ENCODE measurements at regions not wholly inside any gene's neighbourhood (a gene's known extent, or its start where the extent isn't known, plus 50 kb on each side); places are given as distances from the start of the nearest gene placed in this dataset.

GRCh38 chr22:27636716-27637508 is 164.6 kb downstream of the MN1 start:
- ATAC-seq (ENCODE audit: poor library complexity), result peak; percentile 78
- intact Hi-C loops (cut with DNase I), result no loop called here
- DNase-seq, result peak; percentile 69

GRCh38 chr22:27637604-27638003 is 164.0 kb downstream of the MN1 start:
- no peak for DNase-seq
- intact Hi-C loops (cut with DNase I), result no loop called here
- ATAC-seq (ENCODE audit: poor library complexity), result no peak

DNA sequence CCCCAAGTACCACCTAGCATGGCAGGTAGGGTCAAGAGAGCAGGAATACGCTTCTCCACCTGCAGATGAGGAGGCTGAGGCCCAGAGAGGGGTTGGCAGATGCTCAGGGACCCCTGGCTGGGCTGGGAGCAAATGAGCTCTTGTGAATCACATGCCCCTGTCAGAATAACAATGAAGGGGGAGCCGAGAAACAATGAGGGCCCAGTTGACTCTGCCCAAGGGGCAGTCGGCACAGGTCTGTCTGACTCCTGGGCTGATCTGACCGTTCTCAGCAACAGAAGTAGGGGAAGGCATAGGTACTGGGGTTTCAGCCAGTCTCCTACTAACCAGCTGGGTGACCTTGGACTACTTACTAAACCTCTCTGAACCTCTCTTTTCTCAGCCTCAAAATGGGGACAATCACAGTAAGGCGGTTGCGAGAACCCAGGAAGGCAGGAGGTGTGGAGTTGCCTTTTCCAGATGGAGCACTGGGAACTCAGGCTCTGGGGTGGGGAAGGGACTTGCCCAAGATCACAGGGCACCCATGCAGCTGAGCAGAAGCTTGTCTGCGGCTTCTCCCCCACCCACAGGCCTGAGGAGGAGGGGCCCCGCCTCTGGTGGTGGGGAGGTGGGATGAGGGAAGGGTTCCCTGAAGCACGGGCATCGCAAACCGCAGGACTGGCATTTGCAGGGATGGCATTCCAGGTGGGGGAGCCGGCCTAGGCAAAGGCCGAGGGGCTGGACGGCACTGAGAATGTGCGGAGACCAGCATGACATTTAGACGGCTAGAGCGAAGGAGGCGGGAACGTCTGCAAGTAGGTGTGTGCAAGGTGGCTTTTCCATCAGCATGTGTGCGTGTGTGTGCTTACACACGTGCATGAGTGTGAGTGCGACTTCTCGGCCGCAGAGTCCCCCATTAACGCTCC is 163.0 kb downstream of the MN1 start:
- intact Hi-C loops (cut with DNase I), result no loop called here
- no peak for DNase-seq
- ATAC-seq (ENCODE audit: poor library complexity), result no peak

DNA sequence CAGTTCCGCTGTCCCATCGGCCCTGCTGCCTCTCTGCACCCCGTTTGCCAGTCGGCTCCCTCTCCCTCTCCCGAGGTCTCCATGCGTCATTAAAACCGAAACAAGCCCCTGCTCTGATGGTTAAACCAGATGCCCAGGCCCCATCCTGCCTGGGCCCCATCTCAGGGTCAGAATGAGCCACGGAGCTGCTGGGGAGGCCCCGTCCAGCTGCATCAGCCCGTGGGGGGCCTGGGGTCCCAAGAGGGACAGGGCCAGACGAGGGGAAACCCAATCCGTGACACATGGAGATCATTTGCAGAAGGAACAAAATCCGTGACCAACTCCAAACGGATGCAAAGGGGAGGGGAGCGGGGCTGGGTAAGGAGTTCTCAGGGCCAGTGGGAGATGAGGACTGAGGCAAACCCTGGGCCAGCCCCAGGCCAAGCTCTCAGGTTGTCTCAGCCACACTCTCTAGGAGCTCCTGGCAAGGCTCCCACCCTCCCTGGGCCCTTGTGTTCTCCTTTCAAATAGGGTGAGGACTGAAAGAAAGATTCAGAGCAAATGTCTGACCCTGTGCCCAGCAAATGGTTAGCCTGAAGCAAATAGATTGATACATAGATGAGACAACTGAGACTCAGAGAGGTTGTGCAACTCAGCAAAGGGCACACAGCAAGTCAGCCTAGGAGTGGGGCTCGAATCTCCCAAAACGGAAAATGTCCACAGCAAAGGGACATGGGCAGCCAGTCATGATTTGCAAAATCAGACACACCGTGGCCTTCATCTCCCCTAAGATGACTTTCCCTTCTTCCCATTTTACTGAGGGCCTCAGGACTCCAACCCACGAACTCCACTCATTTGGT is 162.1 kb downstream of the MN1 start:
- intact Hi-C loops (cut with DNase I), result loop anchor here (10.0 kb wide), 1 partner anchor 145 kb away; no protein-coding TSS in a partner anchor
- ATAC-seq (ENCODE audit: poor library complexity) (no peak), DNase-seq (no peak)

- ATAC-seq (ENCODE audit: poor library complexity), result no peak
- no peak for DNase-seq
These were observed 160.3 kb downstream of the MN1 start for GRCh38 chr22:27641049-27641795.

DNA sequence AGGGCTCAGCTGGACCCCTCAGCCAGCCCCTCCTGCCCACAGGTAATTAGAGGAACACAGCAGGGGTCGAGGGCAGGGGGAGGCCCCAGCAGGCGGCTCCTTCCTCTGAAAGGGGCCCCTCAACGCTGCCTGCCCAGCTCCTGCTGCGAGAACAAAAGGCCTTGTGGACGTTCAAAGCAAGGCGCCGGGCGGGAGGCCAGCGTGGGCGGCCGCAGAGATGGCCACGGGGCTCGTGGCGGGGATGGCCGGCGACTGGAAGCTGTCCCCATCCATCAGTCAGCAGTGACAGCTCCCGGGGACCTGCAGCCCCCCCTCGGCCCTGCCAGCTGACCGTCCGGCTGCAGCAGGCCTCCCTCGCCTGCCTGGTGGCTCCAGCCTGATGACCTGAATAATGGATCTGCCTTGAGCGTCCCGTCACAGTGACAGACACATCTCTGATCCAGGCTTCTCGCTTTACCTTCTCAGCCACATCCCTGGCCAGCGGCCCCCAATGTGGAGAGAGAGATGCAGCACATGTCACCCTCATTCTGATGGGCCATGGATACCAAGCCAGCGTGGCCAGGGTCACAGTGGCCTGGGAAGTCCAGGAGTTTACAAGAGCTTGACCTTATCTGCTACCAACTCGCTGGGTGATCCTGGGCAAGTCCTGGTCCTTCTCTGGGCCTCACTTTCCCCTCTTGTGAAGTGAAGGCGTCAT is 159.3 kb downstream of the MN1 start:
- DNase-seq (no peak), ATAC-seq (ENCODE audit: poor library complexity) (no peak)
- intact Hi-C loops (cut with DNase I), result loop anchor here (10.0 kb wide), 1 partner anchor 143 kb away; no protein-coding TSS in a partner anchor

More at GRCh38 chr22:27641049-27641795, 160.3 kb downstream of the MN1 start:
- intact Hi-C loops (cut with DNase I), result loop anchor here (10.0 kb wide), 1 partner anchor 144 kb away; no protein-coding TSS in a partner anchor

DNA sequence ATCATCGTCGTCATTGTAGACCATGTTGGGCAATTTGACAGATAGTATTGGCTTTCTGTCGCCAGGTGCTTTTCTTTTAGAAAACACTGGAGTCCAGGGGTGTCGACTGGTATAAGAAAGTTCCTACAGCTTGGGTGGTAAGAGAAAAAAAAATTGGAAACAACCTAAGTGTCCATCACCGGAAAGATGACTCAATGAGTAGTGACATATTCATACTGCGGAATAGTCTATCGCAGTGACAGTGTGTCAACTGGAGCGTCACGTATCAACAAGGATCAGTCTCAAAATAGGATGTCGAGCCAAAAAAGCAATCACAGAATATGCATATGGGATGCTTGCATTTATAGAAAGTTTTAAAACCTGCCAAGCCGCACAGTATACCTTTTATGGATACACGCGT is 157.6 kb downstream of the MN1 start:
- DNase-seq, result no peak
- intact Hi-C loops (cut with DNase I), result loop anchor here (10.0 kb wide), 1 partner anchor 141 kb away; no protein-coding TSS in a partner anchor
- no peak for ATAC-seq (ENCODE audit: poor library complexity)

DNA sequence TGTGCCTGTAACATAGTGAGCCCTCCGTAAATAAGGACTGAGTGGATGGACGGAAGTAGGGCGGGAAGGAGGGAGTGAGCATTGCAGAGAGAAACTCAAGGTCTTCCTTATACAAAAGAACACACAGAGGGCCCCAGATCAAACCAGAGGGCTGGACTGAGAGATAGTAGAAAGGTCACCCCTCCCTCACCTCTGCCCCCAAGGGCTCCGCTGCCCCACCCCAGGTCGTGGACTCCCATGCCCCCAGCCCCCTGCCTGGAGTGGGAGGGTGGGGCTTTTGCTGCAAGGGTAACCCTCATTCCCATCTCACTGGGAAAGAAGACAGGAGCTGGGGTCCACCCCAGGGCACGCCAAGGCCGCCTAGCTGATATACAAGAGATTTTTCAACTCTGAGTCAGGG is 157.0 kb downstream of the MN1 start:
- ATAC-seq (ENCODE audit: poor library complexity) (no peak), DNase-seq (no peak)
- intact Hi-C loops (cut with DNase I), result loop anchor here (10.0 kb wide), 1 partner anchor 140 kb away; no protein-coding TSS in a partner anchor

DNA sequence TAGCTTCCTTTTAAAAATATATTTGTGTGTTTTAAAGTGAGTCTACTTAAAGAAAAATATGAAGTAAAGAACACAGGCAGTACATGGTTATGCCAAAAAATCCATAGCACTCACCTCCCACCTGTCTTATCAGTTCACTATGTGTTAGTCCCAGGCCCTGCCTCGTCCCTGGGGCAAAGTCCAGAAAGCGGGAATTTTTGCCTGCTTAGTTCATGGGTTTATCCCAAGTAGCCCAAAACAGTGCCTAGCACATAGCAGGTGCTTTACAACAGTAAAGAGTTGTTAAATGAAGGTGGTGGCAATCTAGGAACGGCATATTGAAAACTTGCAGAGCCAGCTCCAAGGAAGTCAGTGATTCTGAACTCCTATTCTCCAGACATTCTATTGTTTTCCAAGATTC is 154.0 kb downstream of the MN1 start:
- intact Hi-C loops (cut with DNase I), result loop anchor here (10.0 kb wide), 1 partner anchor 137 kb away; no protein-coding TSS in a partner anchor
- ATAC-seq (ENCODE audit: poor library complexity) (no peak), DNase-seq (no peak)

GRCh38 chr22:27648074-27648473 is 153.5 kb downstream of the MN1 start:
- DNase-seq, result no peak
- no peak for ATAC-seq (ENCODE audit: poor library complexity)
- intact Hi-C loops (cut with DNase I), result loop anchor here (10.0 kb wide), 1 partner anchor 137 kb away; no protein-coding TSS in a partner anchor

DNA sequence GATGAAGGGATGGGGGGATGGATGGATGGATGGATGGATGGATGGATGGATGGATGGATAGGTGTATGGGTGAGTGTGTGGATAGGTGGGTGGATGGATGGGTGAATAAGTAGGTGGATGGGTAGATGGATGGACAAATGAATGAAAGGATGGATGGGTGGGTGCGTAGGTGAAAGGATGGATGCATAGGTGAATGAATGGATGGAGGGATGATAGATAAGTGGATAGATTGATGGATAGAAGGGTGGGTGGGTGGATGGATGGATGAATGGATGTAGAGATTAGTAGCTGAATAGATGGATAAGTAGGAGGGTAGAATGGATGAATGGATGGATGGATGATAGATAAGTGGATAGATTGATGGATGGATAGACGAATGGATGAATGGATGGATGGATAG is 152.7 kb downstream of the MN1 start:
- intact Hi-C loops (cut with DNase I), result loop anchor here (10.0 kb wide), 1 partner anchor 136 kb away; no protein-coding TSS in a partner anchor
- ATAC-seq (ENCODE audit: poor library complexity), result no peak
- DNase-seq, result no peak

DNA sequence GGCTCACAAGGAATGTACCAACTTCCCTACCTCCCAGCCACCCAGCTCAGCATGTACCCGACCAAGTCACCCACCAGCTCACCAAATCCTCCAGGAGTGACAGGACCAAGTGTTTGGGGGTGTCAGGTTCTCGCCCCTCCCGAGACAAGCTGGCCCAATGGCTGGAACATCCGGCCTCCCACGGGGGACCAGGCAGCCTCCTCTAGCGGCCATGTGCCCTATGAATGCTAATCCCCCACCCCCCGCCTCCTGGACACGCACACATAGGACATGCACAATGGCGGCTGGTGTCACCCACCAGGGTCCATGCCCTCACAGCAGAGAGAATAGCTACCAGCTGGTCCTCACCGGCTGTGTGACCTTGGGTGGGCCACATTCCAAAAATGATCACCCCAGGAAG is 151.0 kb downstream of the MN1 start:
- peak; percentile 3 for ATAC-seq (ENCODE audit: poor library complexity)
- DNase-seq, result no peak
- intact Hi-C loops (cut with DNase I), result no loop called here

DNA sequence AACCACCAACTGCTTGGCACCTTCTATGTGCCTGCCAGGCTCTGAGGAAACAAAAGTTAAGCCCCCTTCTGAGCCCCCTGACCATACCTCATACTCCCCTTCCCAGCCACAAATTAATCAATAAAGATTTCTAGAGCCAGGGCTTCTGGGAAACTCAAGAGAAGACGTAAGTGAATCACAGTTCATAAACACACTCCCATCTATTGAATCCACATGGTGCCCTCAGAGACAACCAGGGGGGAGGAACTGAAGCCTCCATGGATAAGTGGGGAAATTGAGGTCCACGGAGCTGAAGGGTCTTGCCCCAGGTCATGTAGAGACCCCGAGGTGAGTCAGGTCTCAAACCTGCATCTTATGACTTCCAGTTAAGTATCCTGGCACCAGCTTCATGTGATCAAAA is 150.6 kb downstream of the MN1 start:
- no peak for DNase-seq
- intact Hi-C loops (cut with DNase I), result no loop called here
- peak; percentile 30 for ATAC-seq (ENCODE audit: poor library complexity)

DNA sequence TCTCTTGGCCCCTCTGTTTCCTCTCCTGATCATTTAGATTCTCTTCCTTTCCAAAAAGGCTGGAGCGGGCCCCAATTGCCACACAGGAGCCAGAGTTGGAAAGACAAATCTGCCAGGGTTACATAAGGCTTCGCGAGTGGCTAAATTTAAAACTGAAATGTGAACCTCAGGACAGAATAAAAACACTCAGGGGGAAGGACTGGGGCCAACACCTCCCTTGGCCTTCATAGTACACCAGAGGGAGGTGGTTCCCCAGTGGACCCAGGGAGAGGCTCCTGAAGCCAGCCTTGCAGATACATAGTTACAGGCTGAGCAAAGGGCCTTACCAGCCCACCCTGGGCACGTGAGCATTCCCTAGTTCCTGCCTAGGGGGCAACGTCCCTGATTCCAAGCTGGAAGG is 150.1 kb downstream of the MN1 start:
- DNase-seq, result peak; percentile 61
- peak; percentile 94 for ATAC-seq (ENCODE audit: poor library complexity)
- intact Hi-C loops (cut with DNase I), result no loop called here

GRCh38 chr22:27654546-27655445 is 146.8 kb downstream of the MN1 start:
- ATAC-seq (ENCODE audit: poor library complexity), result no peak
- intact Hi-C loops (cut with DNase I), result no loop called here
- no peak for DNase-seq

DNA sequence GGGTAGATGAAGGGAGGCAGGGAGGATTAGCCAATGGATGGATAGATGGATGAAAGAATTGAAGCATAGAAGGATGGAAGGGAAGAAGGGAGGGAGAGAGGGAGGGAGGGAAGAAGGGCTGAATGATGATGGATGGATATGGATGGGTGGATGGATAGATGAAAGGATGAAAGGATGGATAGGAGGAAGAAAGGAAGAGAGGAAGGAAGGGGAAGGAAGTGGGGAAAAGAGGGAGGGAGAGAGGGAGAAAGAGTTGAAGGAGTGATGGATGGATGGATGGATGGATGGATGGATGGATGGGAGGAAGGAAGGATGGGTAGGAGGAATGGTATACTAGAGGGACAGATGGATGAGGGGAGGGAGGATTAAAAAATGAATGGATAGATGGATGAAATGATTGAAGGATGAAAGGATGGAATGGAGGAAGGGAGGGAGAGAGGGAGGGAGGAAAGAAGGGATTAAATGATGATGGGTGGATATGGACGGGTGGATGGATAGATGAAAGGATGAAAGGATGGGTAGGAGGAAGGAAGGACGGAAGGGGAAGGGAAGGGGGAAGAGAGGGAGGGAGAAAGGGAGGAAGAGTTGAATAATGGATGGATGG is 145.9 kb downstream of the MN1 start:
- DNase-seq, result no peak
- intact Hi-C loops (cut with DNase I), result no loop called here
- ATAC-seq (ENCODE audit: poor library complexity), result no peak

Data from Right ventricle myocardium superior (tissue), 1 donor.